Hippocampal formation (tissue), 2 donors: ENCODE measurements at regions not wholly inside any gene's neighbourhood (a gene's known extent, or its start where the extent isn't known, plus 50 kb on each side); places are given as distances from the start of the nearest gene placed in this dataset.

Experiments used
- DNase-seq, 2 donors: peaks; one replicate each; lab custom pipeline; 2025; lab: John Stamatoyannopoulos, UW

DNA sequence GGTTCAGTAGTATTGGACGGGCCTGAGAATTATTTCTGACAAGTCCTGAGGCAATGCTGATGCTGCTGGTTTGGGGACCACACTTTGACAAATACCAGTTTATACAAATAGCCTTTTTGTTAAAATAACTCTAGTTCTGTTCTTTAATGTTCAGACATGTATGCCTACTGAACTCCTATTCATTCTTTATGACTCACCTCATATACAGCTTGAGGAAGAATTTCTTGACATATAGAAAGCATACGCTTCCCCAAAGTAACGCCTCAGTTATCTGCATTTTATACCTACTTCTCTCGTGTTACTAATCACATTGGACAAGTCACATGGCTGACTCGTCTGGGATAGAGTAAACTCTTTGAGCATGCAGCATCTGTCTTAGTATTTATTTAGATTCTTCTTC lies 145.4 kb upstream of the GOLIM4 start:
- DNase-seq: no peak

DNA sequence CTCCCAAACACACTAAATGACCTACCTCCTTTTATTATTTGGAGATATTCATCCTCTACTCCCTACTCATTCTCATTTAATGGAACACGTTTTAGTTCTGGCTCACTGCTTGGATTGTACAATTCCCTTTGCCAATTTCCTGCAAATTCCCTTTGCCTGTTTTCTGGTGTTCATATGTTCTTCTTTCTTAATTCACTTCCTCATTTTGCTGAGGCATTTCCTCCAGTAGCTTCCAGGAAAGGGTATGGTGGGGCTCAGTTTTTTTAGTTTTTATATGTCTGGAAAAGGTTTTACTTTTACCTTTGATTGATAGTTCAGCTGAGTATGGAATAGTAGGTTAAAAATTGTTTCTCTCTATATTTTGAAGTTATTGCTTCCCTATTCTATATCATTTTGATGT lies 143.6 kb upstream of the GOLIM4 start:
- no peak for DNase-seq

DNA sequence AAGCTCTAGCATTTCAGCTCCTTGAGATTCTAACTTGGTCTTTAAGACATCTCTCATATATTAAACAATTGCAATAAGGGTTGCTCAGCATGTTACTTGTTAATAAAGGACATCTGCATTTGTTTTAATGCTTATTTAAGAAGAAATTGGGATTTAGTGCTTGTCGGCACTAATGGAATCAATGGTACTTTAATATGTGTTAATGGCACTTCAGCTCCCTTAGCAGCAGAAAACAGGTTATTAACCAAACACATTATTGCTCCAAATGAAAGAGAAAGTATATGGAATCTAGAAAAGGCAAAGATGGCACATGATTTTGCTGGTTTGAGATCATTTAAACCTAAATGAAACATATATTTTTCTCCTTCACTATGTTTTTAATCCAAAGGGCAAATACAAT lies 137.3 kb upstream of the GOLIM4 start:
- no peak for DNase-seq

DNA sequence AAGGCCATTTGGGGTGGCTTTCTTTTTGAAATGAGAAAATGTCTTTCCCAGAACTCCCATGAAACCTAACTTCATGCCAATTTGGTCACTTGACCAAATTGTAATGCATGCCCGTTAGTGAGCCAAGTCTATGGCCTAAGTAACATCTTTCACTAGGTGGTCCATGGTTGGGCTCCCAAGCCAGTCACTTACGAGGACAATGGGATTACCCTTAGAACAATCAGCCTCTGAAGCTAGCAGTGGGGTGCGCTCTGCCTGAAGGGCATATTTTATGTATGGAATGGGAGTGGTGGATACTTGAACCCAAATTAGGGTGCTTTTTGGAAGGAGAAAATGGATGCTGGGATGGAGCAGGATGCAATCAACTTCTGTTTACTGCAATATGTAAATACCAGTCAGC lies 127.4 kb upstream of the GOLIM4 start:
- no peak for DNase-seq

DNA sequence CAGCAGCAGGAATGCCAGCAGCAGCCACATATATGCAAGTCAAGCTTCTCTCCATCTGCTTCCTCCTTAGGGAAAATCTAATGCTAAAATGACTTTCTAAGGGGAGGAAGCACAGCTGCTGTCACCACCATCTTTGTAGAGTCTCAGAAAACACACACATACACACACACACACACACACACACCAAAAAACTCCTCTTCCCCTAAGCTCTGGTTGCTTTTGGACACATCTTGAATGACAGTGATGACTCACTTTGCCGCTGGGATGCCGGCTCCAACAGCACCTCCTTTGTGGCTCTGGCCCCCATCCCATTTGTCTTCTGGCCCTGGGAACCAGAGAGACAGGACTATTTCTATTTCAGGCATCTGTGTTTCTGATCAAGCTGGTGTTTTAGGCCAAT lies 124.8 kb upstream of the GOLIM4 start:
- DNase-seq: no peak

DNA sequence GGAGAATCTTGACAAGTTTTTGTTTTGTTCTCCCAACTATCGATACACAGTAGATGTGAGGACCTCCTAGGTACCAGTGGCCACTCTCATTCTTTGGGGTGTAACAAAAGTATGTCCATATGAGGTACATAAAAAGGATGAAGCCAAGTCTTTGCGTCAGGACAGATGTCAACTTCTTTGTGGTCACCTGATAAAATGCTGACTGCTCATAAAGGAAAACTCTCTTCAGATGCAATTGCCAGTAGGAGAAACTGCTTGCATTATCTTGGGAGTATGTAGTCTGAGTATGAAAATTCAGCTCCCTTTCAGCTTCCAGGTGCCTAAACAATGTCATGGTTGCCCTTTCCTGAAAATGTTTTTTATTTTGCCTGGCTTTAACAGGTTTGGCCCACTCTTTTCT lies 123.8 kb upstream of the GOLIM4 start:
- no peak for DNase-seq

DNA sequence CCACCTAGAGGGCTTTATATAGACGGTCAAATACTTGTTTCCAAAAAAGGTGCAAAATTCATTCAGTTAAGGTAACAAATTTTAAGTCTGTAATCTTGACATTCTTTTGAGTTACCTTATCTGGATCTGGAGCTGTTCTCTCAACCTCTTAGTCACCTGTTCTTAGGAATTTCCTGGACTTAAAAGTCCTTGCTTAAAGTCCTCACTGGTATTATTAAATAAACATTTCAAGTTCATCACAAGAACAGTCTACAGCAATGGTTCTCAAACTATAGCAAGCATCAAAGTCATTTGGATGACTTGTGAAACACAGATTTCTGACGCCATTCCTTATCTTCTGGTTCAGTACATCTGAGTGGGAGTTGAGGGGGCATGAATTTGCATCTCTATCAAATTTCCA lies 122.9 kb upstream of the GOLIM4 start:
- DNase-seq: no peak

DNA sequence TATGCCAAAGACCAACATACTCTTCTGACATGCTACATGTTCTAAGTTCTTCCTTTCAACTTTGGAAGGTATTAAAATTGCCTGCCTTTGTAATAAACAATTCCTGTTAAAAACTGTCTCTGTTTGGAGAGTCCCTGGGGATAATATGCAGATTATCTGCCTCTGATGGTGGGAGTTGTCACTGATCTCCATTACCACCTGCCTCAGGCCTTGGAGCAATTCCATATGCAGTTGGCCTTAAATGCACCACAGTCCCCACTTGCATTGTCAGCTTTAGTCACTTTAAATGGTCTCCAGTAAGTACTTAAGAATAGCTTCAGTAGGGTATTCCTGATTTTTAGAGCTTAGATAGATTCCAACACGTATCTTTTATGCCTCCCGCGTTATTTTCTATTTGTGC lies 121.1 kb upstream of the GOLIM4 start:
- DNase-seq: no peak

DNA sequence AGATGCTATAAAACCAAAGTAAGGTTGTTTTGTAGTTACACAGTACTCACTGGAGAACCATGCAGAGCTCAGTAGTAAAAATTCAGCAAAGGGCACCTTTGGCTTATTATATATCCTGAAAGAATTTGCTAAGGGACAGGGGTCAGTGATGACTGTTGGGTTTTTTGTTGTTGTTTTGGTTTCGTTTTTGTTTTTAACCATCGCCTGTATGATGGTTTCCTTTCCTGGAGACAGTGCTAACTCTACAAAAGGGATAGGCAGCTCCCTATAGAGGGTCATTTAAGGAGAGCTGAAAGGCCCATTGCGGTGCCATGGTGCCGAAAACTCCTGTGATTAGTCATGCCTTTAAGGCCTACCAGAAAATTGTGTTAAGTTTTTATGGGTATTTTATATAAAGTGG lies 118.2 kb upstream of the GOLIM4 start:
- DNase-seq: no peak

DNA sequence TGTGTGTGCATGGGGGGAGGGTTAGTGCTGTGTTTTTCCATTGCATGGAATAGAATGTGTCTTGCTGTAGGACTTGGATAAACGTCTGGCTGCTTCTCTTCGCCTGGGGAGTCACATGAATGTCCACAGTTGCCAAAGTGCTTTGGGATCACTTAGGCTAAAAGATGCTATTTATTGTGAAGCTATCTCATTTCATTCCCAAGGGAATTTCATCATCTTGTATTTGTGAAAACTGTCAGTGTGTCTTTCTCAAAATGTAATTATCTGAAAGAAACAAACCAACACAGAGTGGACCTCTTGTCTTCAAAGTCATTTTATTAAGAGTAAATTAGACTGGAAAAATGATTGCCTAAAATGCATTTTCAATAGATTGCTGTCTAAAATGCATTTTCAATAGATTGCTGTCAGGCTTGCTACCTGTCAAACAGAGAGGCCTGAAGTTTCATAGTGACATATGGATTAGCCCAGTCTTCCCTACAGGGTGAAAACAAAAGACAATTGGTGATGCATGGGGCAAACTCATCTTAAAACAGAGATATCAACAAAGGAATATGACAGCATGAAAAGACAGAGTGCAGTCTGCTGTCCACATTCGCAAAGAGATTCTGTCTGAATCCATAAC lies 117.1 kb upstream of the GOLIM4 start:
- no peak for DNase-seq

DNA sequence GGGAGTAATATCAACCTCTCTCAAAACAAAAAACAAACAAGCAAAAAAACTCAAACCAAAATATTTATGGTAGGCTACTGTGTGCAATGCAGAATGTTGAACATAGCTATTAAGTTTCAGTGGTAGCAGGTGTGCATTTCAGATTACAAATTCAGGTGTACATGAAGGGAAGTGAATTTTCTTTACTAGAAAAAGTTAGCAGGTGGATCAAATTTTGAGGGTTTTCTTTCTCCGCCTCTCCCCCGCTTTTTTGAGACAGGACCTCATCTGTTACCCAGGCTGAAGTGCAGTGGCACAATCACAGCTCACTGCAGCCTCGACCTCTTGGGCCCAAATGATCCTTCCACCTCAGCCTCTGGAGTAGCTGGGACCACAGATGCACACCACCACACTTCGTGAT lies 109.7 kb upstream of the GOLIM4 start:
- no peak for DNase-seq

DNA sequence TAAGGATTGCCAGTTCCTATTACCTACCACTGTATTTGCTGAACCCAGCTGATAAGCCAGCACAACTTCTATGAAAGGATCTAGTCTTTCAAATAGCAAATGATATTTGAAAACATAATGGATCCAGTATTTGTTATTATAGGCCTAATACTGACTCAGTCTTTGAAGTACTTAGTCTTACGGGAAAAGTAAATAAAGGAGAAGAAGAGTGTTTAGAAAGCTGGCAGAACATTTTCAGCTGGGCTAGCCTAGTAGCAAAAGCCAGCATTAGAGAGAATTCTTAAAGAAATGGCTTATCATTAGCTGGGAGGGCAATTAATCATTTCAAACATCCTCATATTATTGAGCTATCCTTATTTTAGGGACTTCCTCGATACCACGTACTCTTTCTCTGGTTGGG lies 101.4 kb upstream of the GOLIM4 start:
- no peak for DNase-seq

DNA sequence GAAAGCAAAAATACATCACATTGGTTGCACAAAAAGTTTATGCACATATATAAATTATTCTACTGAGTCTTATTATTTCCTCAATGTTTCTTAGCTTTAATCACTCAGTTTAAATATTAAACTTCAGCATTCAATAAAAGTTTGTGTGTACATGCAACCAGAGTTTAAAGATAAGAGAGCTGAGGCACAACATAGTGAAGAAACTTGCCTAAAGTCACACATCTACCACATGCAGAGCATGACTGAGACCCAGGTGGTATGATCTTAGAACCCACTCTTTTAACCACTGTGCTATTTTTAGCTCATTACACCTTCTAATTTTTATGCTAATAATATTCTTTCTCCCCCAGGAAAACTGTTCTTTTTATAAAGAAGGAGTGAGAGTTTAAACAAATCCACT lies 96.1 kb upstream of the GOLIM4 start:
- no peak for DNase-seq

DNA sequence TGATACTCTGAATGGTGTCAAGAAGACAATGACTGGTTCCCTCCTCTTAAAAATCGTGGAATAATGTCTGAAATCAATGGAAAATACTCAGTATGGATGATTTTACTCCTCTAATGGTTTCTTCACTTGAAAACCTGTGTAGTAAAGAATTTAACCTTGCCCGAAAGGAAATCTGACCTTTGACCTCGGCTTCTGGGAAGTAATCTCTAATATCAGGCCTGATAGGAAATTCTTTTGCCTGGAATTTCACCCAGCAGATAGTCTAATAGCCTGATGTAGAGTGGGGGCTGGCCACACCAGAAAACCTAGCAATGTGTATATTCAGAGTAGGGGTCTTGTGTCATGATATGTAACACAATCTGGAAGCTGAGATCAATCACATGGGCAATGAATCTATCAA lies 91.5 kb upstream of the GOLIM4 start:
- no peak for DNase-seq

DNA sequence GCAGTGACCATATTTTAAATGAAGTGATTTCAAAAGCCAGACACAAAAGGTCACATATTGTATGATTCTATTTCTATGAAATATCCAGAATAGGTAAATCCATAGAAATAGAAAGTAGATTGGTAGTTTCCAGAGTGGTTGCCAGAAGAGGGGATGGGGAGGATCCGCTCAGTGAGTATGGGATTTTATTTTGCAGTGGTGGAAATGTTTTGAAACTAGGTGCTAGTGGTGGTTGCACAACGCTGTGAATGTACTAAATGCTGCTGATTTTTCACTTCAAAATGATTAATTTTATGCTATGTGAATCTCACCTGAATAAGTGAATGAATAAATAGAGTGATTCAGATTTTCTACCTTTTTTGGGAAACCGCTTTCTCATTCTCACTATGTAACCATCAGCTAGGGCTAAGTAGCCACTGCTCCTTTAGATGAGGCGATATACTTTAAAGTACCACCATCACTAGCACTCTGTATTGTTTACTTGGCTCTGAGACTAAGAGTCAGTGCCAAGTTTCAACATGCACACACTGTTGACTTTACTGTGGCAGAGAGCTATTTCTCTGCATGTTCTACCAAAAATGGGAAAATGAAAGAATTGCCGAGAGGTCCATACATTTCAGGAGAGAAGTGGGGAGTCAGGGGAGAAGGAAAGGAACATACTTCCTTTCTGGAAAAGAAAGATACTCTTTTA lies 90.7 kb upstream of the GOLIM4 start:
- no peak for DNase-seq

DNA sequence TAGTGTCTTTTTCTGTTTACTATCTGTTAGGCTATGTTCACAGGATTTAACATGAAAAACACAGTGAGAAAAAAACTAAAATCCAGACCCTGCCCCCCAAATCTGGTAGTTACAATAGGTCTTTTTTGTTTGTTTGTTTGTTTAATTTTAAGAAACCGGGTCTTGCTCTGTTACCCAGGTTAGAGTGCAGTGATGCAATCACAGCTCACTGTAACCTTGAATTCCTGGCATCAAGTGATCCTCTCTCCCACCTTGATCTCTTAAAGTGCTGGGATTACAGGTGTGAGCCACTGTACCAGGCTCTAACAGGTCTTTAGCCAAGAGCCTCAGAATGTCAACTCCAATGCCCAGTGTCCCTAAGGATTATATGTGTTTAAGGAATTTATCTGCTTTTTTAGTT lies 88.0 kb upstream of the GOLIM4 start:
- DNase-seq: no peak

DNA sequence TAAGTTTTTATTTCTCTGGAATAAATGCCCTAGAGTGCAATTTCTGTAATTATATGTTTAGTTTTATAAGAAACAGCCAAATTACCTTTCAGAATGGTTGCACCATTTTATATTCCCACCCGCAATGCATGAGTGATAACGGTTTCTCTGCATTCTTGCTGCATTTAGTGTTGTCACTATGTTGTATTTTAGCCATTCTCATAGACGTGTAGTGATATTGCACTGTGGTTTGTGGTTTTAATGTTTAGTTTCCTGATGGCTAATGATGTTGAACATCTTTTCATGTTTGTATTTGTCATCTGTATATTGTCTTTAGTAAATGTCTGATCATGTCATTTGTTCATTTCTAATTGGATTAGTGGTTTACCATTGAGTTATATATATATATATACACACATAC lies 73.0 kb upstream of the GOLIM4 start:
- no peak for DNase-seq

DNA sequence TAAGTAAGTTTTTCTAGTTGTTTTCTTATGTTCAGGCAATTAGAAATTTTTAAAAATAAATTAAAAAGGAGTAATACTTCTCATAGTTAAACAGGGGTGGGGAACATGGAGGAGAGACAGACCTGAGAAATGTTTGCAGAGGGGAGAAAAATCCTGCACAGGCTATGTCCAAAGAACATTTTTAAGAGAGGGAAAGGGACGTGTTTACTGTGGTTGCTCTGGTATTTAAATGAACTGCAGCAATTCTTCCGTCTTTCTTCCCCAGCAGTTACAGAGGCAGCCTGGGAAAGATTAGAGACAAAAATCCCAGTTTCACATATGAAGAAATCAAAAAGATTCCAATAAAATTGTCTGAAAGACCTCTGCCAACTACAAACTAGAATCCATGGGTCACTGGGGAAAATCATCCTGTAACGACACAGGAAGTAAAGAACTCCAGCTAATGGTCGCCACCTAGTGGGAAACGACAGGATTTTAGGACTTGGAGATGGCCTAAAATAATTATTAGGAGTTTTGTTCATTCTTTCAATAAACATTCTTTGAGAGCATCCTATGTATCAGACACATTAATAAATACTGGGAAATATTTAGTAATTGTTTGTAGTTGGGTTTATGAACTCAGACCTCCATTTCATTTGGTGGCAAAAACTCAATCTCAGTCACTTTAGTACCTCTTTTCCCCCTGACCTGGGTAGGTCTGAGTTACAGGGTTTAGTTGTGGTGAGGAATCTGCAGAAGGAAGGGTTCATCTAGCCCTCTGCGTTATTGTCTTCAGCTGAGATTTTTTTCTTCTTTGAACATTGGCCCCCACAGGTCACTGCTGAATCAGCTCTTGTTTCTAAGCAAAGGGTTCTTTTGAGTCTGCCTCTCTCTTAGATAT lies 69.9 kb upstream of the GOLIM4 start:
- DNase-seq: peak; percentile 69 to 71

DNA sequence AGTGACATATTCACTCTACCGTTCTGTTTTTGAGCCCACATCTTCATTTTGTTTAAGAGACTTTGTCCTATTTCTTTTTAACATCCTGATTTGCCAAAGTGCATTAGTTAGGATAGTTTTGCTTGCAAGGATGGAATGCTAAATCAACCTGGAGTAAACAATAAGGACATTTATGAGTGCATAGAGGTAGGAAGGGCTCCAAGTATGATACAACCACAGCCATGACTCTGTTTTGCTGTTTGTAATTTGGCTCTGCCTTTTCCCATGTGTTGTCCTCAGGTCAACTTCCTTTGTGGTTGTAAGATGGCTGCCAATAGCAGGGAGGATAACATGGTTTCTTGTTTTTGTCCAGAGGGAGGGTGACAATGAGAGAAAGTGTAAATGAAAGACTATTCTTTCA lies 66.4 kb upstream of the GOLIM4 start:
- DNase-seq: no peak

DNA sequence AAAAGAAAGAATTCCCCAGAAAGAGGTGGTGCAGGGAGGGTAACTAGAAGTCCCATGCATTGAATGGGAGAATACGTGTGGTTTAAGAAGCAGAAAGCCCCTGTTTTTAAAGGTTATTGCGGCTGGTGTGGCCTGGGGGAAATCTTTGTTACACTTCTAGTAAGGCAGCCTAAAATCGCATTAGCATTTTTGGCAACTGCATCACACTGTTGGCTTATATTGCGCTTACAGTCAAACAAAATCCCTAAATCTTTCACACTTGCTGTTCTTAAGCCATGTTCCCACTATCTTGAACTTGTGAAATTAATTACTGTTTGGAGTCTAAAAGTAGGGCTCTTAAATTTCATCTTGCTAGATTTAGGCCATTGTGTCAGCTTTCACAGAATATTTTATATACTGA lies 66.0 kb upstream of the GOLIM4 start:
- no peak for DNase-seq

DNA sequence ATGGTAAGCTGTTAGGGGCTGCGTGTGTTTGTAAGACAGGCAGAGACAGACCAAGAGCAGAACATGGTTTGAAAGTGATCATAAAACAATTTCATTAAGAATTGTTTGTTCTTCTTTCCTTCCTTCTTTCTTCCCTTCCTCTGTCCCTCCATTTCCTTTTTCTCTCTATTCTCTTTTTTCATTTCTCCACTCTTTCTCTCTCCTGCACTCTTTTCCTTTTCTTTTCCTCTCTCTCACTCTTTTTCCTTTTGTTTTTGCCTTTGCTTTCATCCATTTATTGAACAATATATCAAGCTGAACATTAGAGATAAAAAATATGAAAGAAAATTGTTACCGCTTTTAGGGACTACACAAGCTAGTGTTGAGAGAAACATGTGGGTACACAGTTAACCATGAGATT lies 62.2 kb upstream of the GOLIM4 start:
- DNase-seq: no peak

DNA sequence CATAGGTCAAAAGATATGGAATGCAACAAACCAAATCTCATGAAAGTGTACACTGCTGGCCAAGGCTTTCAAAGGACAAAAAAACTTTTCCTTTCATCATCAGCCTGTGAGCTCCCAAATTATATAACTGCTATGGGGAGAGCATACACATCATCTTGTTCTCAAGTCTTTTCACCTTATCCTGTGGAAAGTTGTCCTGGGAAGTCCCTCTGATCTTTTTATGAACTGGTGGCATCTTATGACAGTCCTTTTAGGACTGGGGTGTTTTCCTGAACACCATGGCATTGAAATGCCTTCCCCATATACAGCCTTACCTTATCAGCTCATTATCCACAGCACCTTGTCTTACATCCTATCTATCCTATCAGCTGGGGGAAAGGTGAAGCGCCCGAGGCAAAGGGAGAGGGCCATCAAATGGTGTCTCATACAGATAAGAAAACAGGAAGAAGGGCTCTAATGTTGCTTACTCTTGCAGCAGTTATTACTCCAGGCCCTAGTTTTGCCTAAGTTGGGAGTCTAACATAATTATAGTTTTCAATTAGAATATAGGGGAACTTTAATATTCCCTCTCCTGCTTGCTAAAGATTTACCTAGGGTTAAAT lies 61.5 kb upstream of the GOLIM4 start:
- DNase-seq: no peak

DNA sequence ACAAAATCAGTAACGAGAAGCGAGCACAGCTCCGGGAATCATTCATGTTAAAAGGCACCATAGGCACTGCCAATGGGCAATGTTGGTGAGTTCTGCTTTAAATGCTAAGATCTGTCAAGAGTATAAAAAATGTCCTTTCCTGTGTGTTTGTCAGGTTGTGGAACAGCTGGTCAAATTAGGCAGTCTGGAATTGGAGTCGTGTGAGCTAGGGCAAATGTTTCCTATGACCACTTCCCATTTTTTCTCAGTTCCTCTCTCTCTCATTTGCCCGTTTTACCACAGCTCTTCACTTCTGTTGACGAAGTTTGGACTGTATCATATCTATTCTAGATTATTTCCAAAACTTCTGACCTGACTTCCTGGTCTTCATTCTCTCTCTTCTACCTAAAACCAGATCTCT lies 60.8 kb upstream of the GOLIM4 start:
- no peak for DNase-seq
